ENCODE measurements at regions not wholly inside any gene's neighbourhood (a gene's known extent, or its start where the extent isn't known, plus 50 kb on each side); places are given as distances from the start of the nearest gene placed in this dataset.
"Not testable (repeated sequence)": the region's sequence is repeated elsewhere in the genome, so short reads cannot be mapped to it uniquely, and the experiment has no call there.

GRCh38 chr15:31487811-31488436 is 161.3 kb downstream of the KLF13 start:
- DNase-seq (ENCODE audit: low read depth), result no peak

DNA sequence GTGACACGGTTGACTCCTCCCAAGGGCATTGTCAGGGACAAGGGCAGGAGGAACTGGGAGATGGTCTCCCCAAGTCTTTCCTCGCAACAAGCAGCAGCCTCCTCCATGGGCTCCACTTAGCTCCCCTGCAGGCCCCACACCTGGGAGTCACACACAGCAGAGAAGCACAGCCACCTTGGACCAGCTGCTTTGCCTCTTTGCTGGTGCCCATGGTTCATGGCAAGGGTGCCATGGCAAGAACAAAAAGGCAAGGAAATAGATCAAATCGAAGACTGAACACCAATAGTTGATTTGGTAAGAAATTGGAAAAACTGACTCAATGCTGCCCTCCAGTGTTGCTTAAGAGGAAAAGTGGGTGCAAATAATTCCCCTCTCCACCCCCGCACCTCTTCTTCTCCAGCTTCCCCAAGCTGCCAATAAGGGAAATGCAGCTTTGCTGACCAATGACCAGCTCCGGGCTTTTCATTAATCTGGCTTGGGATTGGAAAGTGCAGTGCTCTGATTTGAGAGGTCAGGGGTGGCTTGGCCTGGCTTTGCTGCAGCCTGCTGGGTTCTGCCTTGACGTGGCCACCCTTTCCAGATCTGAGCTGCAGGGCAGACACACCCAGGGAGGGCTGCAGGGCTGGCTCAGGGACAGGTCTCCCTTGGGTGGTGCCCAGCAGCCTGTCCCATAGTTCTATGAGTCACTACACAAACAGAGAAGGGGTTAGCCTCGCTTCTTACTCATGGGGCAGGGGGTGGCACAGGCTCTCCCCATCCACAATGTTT is 162.0 kb downstream of the KLF13 start:
- DNase-seq (ENCODE audit: low read depth), result no peak

DNA sequence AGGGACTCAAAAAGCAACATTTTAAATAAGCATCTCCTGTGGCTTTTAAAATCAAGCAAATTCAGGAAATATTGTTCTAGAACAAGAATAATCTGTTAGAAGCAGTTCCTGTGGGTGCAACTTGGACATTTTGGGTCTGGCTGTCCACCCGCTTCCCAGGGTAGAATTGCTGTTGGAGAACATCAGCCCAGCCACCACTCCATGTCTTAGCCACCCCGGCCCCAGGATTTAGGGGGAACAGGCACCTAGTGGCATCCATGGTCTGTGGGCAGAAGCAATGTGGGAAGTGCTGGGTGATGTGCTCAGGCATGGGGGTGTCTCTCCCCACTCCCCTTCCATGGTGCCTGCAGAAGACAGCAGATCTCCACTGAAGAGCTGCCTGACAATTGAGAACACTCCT is 162.6 kb downstream of the KLF13 start:
- no peak for DNase-seq (ENCODE audit: low read depth)

DNA sequence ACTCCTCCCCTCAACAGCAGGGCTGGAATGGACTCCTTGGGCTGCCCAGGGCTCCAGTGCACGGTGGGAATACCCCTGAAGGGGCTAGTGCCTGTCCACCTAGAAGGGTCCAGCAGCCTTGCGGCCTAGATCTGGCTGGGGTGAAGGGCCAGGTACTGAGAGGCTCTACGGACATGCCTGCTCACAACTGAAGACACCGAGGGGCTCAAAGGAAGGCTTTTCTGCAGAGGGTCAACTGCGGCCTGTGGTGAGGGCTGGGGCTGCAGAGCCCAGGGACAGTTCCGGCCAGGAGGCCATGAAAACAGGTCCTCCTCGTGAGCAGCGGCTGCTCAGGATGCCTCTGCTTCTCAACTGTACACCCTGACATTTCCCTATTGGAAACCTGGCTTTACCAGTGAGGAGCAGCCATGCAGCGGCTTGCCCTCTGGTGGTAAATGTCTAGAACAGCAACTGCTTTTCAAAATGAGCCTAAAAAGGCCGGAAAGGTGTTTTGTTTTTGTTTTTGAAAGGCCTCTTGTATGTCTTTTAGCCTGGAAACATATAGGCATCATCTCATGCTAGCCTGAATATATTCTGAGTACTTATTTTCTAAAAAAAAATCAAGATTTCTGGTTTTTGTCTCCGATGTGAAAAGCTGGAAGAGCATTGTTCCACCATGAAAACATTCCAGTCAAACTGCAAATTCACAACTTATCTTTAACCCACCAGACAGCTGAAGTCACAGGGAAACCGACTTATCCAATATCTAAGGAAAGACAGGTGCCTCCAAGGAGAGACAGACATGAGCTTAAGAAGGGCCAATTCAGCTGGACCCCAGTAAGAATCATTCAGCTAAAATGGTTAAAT is 163.4 kb downstream of the KLF13 start:
- DNase-seq (ENCODE audit: low read depth), result no peak

GRCh38 chr15:31494786-31495185 is 168.2 kb downstream of the KLF13 start:
- DNase-seq (ENCODE audit: low read depth), result no peak

DNA sequence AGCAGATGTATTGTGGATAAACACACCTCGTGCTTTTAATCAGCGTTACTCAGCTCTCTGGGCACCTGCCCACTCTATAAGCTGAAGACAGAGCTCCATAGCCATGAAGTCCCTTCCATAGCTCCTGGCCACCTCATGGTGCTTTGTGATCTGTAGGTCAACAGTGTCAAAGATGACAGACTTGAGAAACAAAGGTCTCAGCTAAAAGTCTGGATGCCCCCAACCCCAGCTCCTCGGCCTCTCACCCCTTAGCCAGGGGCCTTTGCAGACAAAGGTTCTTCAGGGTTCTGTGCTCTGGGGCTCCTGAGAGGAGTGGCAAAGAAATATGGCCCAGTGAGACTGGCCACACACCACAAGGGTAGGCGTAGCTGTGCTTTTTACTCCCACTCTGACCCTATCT is 168.6 kb downstream of the KLF13 start:
- no peak for DNase-seq (ENCODE audit: low read depth)

DNA sequence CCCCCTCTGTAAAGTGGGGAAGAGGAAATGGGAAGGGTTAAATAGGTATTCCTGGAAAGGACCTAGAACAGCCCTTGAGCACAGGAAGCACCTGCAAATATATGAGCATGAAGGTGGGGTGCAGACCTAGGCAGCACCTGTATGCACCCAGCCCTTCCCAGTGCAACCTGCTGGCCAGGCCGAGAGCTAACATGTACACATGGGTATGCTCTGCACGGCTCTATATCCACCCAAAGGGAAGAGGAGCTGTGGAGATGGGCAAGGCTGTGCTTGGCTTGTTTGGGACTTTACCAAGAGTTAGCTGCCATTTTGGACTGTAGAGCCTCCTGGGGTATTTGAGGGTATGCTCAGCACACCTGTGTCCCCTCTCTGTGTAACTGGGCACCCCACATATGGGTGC is 171.2 kb downstream of the KLF13 start:
- no peak for DNase-seq (ENCODE audit: low read depth)

DNA sequence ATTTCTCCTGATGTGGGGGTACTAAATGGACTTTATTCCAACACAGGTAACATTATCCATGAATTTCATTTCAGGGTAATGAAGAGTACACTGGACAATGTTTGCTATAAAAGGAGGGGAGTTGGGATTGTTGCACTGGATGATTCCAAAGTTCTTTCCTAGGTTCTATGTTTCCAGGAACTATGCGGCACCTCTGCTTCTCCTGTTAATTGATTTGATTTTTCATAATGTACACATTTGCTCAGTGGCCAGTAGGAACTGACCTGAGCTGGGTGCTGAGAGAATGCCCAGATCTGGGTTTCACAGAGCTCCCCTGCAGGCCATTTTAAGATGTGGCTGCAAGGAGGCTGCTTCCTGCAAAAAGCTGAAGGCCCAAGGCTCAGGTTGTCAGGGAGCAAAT is 171.7 kb downstream of the KLF13 start:
- DNase-seq (ENCODE audit: low read depth), result no peak

DNA sequence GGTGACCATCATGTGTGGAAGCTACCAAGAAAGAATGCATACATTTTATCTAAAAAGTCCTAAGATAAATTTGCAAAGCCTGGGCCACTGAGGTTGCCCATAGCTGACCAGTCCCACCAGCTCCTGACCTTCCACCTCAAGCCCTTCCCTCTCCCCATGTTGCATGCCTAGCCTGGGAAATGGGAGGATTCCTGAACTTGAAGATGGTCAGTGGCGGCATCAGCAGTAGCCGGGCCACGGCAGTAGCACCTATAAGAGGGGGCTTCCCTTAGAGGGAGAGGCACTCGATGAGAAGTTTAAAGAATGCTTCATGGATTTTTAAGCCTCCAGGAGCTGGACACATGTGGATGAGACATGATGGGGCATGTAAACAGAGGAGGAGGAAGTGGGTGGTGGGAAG is 172.1 kb downstream of the KLF13 start:
- no peak for DNase-seq (ENCODE audit: low read depth)

DNA sequence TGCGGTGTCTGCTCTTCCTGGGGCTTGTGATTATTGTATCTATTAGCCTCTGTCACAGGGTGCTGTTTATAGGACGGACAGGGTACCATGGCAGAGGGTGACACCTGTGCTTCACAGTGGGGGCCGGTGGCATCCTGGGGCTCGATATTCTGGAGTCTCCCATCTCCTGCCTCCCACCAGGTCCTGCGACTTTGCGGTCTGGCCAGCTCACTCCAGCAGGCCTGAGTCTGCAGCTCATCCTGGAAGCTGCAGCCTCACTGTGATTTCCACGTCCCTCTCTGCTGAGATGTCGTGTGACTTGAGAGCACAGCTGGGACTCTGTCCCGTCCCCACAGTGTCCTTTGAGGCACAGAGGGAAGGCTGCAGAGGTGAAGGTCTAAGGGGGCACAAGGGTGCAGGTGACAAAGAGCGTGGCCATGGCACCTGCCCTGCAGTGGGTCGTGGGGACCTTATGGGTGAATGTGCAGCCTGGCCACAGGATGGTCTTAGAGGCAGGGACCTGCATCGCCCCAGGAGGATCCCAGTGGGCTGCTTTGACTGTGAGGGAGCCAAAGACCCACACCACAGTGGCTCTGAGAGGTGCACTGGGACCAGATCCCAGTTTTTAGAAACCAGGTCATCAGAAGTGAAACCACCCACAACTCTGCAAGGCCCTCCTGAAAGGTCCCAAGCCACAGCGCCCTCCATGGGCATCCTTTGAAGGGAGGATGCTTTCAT is 172.8 kb downstream of the KLF13 start:
- DNase-seq (ENCODE audit: low read depth), result no peak

DNA sequence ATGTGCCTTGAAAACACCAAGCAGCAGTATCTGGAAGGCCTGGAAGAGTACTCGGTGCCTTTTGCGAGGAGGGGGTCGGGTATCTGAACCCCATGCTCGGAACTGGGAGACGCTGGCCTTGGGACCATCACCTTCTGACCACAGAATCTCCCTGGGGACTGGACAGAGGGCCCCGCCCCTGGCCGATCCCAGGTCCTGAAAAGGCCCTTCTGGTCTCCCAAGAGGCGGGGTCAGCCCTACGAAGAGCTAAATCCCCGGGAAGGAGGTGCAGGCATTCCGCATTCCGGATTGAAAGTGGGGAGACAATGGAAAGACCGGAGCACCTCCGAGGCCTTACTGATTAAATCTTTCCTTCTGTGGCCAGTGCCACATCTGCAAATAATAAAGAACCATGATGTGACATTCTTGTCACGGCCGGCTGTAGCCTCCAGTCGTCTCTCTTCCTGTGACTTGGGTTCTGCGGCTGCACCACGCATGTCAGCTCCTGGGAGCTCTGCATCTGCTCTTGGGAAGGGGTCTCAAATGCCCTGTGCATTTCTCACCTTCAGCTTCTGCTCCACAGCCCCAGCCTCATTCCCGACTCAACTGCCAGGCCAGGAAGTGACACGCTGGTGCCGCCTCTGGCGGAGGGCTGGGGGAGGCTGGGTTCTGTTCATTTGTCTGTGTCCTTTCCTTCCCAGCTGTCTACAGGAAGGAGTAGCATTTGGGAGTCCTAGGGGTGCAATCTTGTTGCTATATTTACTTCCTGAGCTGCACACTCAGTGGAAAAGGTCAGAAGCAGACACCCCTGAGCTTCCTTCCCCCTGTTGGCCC is 173.5 kb downstream of the KLF13 start:
- no peak for DNase-seq (ENCODE audit: low read depth)

DNA sequence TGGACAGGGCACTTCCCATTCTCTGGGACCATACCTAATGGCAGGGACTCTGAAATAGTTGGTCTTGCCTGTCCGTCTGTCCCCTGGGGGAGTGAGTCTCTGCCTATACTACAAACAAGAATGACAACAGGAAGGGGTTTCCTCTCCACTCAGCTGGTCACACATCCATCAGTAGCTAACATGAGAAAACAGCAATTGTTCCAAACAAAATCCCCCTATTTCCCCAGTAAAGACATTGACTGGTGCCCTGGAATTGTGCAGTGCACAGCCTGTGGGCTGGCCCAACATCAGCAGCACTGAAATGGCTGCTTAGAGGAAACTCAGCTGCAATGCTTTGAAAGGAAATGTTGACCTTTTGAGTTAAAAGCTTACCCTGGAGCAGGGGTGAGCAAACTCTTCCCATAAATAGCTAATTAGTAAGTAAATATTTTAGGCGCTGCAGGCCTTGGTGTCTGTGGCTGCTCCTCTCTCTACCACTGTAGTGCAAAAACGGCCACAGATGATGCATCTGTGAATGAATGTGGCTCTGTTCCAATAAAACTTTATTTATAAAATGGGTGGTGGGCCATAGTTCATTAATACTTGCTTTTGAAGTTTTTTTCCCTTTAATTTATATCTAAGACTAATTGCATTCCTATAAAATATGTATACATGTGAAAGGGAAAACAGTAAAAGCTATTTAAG is 174.3 kb downstream of the KLF13 start:
- DNase-seq (ENCODE audit: low read depth), result no peak

- no peak for DNase-seq (ENCODE audit: low read depth)
Observed at GRCh38 chr15:31501536-31502157, 175.0 kb downstream of the KLF13 start.

DNA sequence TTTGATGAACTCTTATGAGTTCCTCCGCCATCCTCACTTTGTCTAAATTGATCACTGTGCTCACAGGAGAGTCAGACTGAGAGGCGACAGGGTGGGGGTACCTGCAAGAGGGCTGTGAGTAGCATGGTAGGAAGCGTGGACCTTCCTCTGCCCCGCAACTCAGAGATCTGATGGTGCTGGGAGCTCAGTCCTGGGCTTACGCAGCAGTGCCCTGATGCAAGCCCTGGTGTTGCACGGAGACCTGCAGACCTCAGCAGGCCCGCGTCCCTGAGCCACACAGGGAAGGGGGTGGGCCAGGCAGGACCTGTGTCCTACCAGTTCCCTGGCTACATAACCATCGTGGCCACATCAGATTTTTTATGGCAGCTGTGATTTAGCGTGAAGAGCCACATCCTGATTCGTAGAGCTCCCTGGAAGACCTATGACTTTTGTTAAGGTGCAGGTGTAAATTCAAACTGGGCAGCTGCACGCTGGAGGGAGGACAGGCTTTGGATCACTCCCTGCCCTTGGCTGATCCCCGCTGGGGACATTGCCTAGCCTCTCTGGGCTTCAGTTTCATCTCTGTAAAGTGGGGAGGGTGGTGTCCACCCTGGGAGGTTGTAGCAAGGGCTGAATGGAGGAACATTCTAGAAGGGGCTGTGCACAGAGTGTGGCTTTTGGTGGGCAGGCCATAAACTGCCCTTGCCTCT is 176.1 kb downstream of the KLF13 start:
- DNase-seq (ENCODE audit: low read depth), result no peak

GRCh38 chr15:31503256-31503655 is 176.6 kb downstream of the KLF13 start:
- DNase-seq (ENCODE audit: low read depth), result no peak

GRCh38 chr15:31503758-31504461 is 177.3 kb downstream of the KLF13 start:
- DNase-seq (ENCODE audit: low read depth), result no peak

- DNase-seq (ENCODE audit: low read depth), result no peak
Observed at GRCh38 chr15:31504462-31504839, 177.8 kb downstream of the KLF13 start.

GRCh38 chr15:31507573-31507972 is 180.9 kb downstream of the KLF13 start:
- not testable (repeated sequence) for DNase-seq (ENCODE audit: low read depth)

DNA sequence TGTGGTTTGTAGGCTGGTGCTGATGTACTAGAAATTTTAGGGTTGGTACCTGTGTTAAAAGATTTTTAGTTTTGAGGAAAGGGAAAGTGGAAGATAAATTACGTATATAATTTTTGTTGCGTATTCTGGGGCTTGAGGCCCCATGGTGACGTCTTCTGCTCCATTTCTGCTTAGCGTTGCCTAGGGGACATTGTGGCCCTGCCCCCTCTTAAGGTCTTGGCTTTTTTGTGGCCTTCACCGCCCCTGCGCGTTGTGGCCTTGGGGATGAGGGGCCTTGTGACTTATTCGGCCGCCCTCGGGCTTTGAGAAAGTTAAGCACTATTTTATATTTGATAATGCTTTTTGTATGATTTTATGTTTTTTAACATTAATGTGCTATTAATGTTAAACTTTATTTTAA is 182.0 kb downstream of the KLF13 start:
- DNase-seq (ENCODE audit: low read depth), result no peak

All from activated T-cell treated with anti-CD3 and anti-CD28 coated beads for 1 hour (primary cell).